BJ (cell line): ENCODE measurements at regions not wholly inside any gene's neighbourhood (a gene's known extent, or its start where the extent isn't known, plus 50 kb on each side); places are given as distances from the start of the nearest gene placed in this dataset.

ENCODE experiments used
- CTCF ChIA-PET: fragments of 350-600 bp; formaldehyde crosslinking; extraction: SDS; loops from one replicate; lab custom pipeline; 2021; ENCODE audit warnings: antibody characterized with exemption, inconsistent platforms; lab: Yijun Ruan, JAX
- POLR2A ChIA-PET: fragments of 300-600 bp; sonication (Branson Sonifier 250); formaldehyde crosslinking; extraction: SDS; loops from one replicate; lab custom pipeline; 2021; ENCODE audit warnings: antibody characterized with exemption; lab: Charles Lee
- DNase-seq: peaks from one replicate; pipeline ENCODE4 v3.0.0-alpha.2; 2011; ENCODE audit warnings: low read depth
- H3K27me3 ChIP-seq: 2 replicates; pipeline ENCODE4 v1.6.0; 2011; ENCODE audit warnings: low read length; ENCODE audit not compliant: control insufficient read depth, insufficient read depth
- H3K36me3 ChIP-seq: 2 replicates; pipeline ENCODE4 v1.5.1; 2011; ENCODE audit warnings: low read length; ENCODE audit not compliant: control insufficient read depth, insufficient read depth
- H3K4me3 ChIP-seq: 2 replicates; pipeline ENCODE4 v1.5.1; 2011; ENCODE audit warnings: low read depth, mild to moderate bottlenecking, control low read depth, low read length
- CTCF ChIP-seq: IDR thresholded peaks from 2 replicates; pipeline ENCODE4 v1.5.1; 2011; ENCODE audit warnings: low read depth, mild to moderate bottlenecking, control low read depth, inconsistent platforms, low read length, moderate library complexity; ENCODE audit not compliant: insufficient read depth

- Histone ChIP-seq H3K27me3 (no peaks in the 10 kb centered on the region), H3K4me3 (no peak overlapping the region), H3K36me3 (no peaks in the 10 kb centered on the region)
- DNase-seq, result no peak
- ChIA-PET CTCF (no interaction called here), POLR2A (no interaction called here)
- TF ChIP-seq CTCF, result no peak
Observed at GRCh38 chr1:230517786-230518185, 91.7 kb upstream of the PGBD5 start.

- H3K27me3 ChIP-seq, result no peaks in the 10 kb centered on the region
Observed at GRCh38 chr1:230517326-230517725, 91.2 kb upstream of the PGBD5 start.

GRCh38 chr1:230516889-230517288 lies 90.8 kb upstream of the PGBD5 start:
- CTCF ChIA-PET, result no interaction called here
- H3K4me3 ChIP-seq, result no peak overlapping the region
- no peaks in the 10 kb centered on the region for H3K27me3 ChIP-seq
- H3K36me3 ChIP-seq, result no peaks in the 10 kb centered on the region
- TF ChIP-seq CTCF, result no peak
- POLR2A ChIA-PET, result no interaction called here
- no peak for DNase-seq

More at GRCh38 chr1:230517326-230517725, 91.2 kb upstream of the PGBD5 start:
- Histone ChIP-seq H3K36me3 (no peaks in the 10 kb centered on the region), H3K4me3 (no peak overlapping the region)
- ChIA-PET CTCF (no interaction called here), POLR2A (no interaction called here)
- DNase-seq, result no peak
- TF ChIP-seq CTCF, result no peak

GRCh38 chr1:230515451-230516145 lies 89.5 kb upstream of the PGBD5 start:
- ChIA-PET POLR2A (no interaction called here), CTCF (no interaction called here)
- TF ChIP-seq CTCF, result no peak
- no peaks in the 10 kb centered on the region for H3K27me3 ChIP-seq
- no peak overlapping the region for H3K4me3 ChIP-seq
- DNase-seq, result no peak
- no peaks in the 10 kb centered on the region for H3K36me3 ChIP-seq

- POLR2A ChIA-PET, result no interaction called here
- CTCF ChIA-PET, result no interaction called here
- no peaks in the 10 kb centered on the region for H3K36me3 ChIP-seq
- H3K4me3 ChIP-seq, result no peak overlapping the region
- DNase-seq, result no peak
- H3K27me3 ChIP-seq, result no peaks in the 10 kb centered on the region
- no peak for TF ChIP-seq CTCF
Observed at GRCh38 chr1:230510496-230510895, 84.4 kb upstream of the PGBD5 start.
